HG03439 (cell line): ENCODE measurements at regions not wholly inside any gene's neighbourhood (a gene's known extent, or its start where the extent isn't known, plus 50 kb on each side); places are given as distances from the start of the nearest gene placed in this dataset.

Experiments
- ATAC-seq: cut with Tn5 transposase; IDR thresholded peaks from one replicate; pipeline ENCODE4 v1.9.1; 2021; ENCODE audit warnings: mild to moderate bottlenecking, moderate library complexity; ENCODE audit not compliant: unreplicated experiment

DNA sequence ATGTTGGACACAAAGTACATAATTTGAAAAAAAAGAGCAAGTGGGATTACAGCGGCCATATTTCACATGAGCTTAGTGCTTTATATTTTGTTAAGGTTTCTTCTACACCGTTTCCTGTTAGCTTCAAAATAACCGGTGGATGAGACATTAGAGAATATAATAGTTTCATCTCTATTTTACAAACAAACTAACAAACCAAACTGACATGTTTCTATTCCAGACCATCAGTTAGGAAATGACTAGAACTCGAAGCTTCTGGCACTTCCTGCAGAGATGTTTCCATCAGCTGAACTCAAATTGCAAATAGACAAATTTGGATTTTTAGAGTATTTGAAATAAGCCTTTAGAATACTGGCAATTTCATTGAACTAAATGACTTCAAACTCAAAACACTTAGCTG lies 86.5 kb downstream of the MTRR start:
- ATAC-seq: no peak

DNA sequence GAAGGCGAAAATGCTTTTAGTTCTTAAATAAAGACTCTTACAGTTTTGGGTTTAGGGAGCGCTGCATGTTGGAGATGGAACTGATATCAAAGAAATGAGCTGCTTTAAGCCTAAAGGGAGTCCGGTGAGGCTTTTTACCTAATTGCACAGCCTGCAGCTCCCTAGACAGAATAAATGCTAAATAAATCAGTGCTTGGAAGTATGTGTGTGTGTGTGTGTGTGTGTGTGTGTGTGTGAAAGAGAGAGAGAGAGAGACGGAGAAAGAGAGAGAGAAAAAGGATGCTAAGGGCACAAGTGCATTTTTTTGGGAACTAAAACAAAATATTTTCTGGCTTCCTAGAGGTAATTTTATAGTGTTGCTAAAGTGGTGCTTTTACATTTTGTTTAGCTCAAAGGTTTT lies 88.4 kb downstream of the MTRR start:
- no peak for ATAC-seq

DNA sequence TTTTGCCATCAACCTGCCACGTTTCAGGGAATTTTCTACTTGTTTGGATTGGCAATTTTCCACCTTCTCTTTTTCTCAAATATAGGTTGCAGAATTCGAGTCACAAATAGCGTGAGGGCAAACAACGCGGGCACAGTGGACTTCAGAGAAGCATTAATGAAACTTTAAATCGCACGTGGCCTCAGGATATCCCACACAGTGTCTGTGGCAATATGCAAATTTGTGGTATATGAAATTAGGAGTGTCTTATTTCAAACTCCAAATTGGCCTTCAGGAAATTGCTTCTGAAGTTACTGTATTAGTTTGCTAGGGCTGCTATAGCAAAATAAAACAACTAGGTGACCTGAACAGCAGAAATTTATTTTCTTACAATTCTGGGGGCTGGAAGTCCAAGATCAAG lies 91.2 kb downstream of the MTRR start:
- ATAC-seq: no peak

DNA sequence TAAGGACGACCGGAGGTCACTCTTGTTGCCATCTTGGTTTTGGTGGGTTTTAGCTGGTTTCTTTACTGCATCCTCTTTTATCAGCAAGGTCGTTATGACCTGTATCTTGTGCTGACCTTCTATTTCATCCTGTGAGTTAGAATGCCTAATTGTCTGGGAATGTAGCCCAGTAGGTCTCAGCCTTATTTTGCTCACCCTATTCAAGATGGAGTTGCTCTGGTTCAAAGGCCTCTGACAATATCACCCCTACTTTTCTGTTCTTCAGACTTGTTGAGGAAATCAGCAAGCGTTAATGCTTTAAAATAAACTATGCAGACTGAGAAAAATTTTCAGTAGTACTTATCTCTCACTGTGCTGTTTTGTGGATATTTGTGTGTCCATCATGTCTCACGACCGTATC lies 92.6 kb downstream of the MTRR start:
- ATAC-seq: no peak

DNA sequence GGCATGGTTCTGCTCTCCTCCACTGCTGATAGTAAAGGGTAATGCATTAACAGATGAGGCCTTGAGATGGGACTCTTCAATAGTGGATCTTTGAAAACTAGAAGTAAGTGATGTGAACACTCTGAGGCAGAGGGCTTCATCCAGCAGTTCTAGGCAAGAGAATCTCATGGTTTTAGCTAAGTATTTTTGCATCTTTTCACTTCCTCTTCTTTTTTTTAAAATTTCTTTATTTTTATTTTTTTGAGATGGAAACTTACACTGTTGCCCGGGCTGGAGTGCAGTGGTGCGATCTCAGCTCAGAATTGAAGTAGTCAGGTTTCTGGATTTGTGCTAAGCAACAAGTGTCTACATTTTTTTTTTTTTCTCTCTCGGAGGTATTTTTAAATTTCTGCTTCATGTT lies 101.9 kb downstream of the MTRR start:
- ATAC-seq: peak; percentile 82

DNA sequence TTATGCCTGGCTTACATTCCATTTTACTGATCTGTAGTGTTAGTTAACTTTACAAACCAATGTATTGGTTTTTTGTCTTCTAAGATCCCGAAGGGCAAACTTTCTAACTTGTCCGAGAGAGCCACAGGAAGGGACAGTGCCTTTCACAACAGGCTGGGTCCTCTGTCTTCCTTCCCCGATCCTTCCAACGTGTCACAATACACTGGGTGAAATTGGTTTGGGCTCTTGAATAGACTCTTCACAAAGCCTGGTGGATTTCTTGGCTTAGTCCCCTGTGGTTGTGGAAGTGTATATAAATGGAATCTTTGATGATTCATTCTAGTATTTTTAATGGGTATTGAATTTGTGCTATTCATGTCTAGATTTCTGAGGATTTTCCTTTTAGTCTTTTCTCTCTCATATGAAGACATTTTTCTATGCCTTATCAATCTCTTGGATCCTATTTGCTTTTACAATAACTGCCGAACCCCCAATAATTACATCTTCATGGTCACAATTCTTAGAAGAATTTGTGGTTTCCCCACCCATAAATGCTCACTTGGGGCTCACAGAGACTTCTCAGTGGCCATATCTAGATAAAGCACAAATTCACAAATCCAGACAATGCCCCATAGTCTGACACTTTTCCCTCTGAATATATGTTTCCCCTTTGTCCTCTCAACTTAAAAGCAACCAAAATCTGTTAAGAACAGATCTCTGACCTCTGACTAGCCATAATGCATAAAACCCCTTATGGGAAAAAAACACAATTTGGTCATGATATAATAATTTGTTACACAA lies 107.7 kb downstream of the MTRR start:
- no peak for ATAC-seq

DNA sequence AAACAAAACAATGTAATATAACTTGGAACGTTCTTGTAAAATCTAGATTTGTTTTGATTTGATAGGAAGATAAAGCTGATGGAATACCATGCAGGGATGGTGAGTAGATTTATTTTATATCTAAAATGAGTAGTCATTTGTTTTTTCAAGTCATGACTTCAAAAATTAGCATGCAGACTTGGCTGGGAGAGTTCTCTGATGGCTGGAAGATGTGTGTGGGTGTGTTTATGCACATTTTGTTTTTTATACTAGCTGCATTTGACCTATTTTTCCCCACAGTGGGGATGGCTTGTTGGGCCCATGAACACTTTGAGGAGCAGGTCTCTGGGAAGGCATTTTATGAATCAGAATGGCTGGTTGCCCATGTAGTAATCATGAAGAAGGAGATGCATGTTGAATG lies 109.2 kb downstream of the MTRR start:
- ATAC-seq: no peak

DNA sequence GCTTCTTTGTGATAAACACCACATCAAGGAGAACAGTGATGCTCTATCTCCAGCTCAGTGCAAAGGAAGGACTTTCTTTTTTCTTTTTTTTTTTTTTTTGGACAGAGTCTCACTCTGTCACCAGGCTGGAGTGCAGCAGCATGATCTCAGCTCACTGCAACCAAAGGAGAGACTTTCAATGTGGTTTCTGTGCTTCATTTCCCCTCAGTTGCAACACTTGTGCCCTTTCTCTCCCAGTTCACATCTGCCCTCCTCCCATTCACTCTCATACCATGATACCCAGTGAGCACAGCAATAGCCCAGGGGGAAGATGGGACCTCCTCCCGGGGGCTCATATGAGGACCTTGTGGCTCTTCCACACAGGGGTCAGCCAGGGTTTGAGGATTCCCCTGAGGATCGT lies 110.0 kb downstream of the MTRR start:
- ATAC-seq: no peak

DNA sequence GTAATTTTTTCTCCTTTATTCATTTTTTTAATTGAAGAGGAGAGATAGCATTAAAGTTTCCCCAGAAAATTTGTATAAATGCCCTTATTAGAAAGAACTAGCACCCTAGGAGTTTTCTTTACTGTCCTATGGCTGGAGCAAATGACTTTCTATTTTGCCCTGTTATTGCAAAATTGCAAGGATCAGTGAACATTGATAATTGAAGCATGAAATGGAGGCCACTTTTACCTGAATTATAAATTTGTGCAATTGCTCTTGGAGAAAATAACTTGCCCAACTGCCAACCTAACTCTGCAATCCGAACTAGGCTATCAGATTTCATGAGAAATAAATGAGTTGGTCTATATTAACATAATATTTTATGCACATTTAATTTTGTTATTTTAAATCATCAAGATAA lies 111.9 kb downstream of the MTRR start:
- no peak for ATAC-seq

DNA sequence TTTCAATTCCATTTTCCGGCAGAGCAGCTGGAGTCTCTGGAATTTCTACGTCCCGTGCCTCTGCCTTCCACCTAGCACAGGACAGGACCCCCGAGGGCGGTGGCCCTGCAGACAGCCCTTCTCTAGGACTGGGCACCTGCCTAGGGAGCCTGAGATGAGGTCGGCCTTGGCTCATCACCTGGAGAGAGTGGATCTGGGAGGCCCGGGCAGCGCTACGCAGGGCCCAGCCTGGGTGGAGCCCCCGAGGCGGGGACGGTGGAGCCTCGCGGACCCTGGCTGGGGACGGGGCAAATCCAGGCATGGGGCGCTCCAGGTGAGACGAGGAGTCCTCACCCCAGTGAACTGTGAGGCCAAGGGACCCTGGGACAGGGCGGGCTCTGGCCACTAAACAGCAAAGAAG lies 114.5 kb downstream of the MTRR start:
- ATAC-seq: no peak

DNA sequence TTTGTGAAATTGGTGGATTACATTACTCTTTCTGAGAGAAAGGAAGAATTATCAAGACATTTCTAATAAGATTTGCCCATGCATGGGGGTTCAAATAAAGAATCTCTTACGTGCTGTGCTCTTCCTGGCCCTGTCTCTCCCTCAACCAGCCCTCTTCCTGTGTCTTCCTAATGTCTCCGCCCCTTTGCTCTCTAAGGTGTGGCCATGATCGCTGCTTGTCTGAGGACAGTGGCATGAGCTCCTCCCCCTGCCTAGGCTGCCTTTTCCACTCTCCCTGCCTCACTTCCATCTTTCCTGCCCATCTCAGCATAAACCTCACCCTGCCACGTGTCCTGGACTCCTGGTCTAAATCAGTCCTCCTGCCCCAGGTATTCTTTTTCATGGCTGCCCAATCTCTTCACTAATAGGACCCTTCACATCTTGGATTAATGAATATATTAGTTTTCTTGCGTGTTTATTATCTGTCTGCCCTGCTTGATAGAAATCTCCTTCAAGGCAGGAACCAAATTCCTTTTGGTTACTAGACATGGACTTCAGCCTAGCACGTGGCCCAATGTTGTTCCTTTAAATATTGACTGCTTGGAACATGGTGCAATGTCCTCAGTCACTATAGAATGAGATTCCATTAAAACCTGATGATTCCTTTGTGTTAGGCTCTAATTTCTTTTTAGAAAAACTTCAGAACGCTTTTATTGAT lies 122.3 kb downstream of the MTRR start:
- ATAC-seq: no peak

DNA sequence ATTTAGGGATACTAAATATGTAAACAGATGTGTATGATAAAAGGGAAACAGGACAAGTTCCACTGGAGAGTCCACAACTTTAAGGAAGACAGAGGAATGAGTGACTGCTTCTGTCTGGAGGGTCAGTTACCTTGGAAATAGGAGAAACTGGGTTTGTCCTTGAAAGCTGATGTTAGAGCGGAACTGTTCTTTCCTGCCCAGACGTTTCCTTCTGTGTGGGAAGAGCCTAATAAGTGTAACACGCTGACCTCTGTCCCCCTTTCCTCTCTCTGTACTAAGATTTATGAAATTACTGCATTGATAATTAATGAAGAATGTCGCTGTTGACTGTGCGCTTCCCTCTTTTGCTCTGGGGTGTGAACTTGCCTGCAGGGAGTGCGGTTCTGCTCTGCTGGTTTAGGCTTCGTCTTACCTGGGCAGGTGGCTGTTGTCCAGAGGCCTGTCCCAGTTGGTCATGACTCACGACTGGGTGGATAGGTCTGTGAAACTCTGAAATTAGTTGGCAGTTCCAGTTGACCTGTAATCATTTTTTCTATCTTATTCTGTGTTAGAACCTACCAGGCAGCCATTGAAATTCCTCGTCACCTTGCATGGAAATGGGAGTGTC lies 126.8 kb downstream of the MTRR start:
- ATAC-seq: no peak

DNA sequence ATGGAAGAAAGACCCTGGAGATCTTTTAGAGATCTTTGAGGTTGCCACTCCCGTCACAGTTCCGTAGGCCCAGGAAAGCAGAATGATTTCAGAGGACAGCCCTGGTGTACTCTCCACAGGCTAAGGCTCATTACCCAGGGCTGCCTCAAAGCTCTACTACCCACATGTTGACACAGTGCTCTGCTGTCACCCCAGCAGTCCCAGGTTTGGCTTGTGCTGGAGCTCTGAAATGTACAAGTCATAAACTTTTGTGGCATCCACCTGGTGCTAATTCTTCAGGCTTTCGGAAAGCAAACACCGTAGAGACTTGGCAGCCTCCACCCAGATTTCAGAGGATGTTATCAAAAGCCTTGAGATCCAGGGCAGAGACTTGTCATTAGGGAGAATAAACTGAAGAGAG lies 136.5 kb downstream of the MTRR start:
- ATAC-seq: no peak

DNA sequence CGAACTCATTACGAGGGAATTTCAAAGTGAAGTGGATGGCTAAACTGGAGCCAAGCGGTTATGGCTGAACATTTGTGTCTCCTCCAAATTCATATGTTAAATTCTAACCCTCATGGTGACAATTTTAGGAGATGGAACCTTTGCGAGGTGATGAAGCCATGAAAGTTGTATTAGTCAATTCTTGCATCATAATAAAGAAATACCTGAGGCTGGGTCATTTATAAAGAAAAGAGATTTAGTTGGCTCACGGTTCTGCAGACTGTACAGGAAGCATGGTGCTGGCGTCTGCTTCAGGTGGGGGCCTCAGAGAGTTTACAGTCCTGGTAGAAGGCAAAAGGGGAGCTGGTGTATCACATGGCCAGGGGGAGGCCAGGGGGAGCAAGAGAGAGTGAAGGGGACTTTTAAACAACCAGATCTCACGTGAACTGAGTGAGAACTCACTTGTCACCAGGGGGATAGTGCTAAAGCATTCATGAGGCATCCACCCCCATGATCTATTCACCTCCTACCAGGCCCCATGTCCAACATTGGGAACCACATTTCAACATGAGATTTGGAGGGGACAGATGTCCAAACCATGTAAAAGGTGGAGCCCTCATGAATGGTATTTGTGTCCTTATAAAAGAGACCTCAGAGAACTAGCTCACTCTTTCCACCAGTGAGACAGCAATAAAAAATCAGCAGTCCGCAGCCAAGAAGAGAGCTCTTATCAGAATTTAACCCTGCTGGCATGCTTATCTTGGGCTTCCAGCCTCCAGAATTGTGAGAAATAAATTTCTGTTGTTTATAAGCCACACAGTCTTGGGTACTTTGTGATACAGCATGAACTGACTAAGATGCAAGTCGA lies 143.4 kb downstream of the MTRR start:
- ATAC-seq: no peak

DNA sequence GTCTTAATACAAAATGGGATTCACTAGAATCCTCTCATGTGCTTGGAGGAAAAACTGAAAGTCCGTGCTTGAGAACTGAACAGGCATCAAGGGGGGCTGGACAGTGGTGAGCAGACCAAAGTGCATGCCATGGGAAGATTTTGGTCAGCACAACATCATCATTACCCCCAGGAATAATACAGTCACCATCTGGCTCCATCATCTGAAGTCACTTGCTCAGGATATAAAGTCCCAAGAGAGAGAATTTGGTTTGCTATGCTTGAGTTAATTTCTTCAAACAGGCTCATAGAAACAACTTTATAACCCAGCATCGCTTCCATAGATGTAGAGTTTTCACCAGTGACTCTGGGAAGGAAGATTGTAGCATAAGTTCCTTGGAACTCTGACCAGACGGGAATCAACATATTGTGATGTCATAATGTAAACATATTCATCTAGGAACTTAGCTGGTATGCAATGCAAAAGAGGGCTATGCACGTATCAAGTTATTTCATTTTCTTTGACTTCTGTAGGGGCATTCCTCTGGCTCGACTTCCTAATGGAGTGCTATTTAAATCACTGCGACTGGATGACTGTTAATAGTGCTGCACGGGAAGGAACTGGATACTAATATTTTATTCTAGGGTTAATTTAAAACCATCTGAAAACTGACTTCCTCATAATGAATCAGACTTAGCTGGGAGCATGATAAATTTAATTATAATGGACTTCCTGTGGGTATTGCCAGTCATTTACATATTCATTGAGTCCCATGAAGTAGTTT lies 145.2 kb downstream of the MTRR start:
- ATAC-seq: no peak

DNA sequence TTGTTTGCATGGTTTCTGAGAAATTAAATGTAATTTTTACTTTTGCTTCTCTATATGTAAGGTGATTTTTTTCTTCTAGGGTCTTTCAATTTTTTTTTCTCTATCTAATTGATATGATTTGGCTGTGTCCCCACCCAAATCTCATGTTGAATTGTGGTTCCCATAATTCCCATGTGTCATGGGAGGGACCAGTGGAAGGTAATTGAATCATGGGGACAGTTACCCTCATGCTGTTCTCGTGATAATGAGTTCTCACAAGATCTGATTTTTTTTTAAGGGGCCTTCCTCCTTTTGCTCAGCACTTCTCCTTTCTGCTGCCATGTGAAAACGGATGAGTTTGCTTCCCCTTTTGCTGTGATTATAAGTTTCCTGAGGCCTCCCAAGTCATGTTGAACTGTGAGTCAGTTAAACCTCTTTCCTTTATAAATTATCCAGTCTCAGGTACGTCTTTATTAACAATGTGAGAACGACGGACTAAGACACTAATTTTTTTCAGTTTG lies 150.8 kb downstream of the MTRR start:
- no peak for ATAC-seq

DNA sequence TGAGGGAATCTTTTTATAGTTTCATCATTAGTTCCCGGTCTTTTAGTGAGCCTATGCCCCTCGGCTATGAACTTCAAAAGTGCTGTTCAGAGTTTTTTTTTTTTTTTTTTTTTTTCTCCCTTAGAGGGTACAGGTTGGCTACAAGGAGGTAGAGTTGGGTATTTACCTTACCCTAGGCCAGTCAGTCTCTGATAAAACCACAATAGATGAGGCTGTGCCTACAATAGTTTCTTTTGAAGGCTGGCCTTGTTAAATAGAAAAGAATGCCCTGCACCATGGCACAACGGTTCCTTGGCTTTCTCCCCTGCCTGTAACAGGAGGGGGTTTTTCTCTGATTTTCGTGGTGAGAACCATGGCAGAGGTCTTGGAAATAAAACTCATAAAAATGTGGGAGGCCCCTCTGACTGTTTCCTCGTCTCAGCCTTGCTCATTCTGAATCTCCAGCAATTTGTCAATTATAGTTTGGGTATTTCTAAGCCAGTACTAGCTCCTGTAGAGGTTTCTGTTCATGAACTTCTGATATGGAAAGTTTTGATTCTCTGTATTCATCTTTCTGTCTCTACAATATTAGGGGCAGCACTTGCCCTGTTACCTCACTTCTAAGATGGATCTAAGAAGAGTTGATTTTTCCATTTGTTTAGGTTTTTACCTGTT lies 152.0 kb downstream of the MTRR start:
- no peak for ATAC-seq

DNA sequence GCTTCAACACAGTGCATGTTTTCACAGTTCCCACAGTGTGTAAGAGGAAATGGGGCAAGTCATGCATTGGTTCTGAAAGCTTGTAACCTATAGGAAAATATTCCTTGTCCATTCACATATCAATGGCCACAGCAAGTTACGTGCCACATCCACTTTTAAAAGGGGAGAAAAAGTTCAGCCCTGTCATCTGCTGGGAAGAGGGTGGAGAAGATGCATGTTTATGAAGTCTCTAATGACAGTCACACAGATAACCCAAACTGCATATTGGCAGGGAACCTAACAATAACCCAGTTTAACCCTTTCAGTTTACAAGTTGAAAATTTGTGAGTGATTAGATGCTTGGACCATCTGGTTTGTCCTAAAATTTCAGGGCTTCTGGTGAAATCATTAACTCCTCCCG lies 159.3 kb downstream of the MTRR start:
- no peak for ATAC-seq

DNA sequence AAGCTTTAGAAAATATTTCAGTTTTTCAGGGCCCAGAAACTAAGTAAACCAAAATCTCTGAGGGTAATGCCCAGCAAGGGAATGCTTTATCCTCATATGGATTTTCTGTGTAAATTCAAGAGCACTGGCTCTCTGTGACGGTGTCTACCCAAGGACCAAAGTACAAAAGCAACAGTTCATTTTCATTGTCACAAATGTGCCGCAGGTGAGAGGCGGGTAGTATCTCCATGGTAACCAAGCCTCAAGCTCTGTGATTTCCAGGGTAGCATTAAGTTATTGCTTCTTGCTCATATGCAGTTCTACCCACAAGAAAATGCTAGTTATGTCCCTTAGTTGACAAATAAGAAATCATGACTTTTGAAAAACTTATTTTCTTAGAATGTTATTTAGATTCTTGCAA lies 164.3 kb downstream of the MTRR start:
- no peak for ATAC-seq

DNA sequence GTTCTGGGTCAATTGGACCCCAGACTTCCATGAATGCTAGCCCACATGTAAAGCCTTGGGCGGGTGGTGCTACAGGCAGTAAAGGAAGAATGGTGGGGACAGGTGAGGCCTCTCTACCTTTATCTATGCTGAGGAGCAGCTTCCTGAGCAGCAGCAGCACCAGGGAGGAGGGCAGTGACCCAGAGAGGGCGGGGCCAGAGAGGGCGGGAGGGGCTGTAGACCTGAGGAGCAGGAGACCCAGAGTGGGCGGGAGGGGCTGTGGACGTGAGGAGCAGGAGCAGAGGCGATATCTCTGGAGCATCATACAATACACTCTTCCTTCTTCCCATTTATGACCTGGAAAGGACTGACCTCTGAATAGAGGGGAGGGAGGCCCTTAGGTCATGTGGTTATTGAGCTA lies 165.9 kb downstream of the MTRR start:
- no peak for ATAC-seq
